DOHH2 (cell line): ENCODE measurements at regions not wholly inside any gene's neighbourhood (a gene's known extent, or its start where the extent isn't known, plus 50 kb on each side); places are given as distances from the start of the nearest gene placed in this dataset.

Experiments
- CTCF ChIP-seq: fragments of 200-600 bp; sonication (generic); IDR thresholded peaks from one replicate; pipeline ENCODE4 v1.5.1; 2014; ENCODE audit warnings: antibody characterized with exemption, mild to moderate bottlenecking, low read depth, low read length; ENCODE audit not compliant: poor library complexity, severe bottlenecking
- EZH2phosphoT487 ChIP-seq: fragments of 200-600 bp; sonication (generic); IDR thresholded peaks from 2 replicates; pipeline ENCODE4 v1.6.1; 2017; ENCODE audit warnings: borderline replicate concordance, mild to moderate bottlenecking, antibody characterized with exemption, low read length, moderate library complexity, mixed read lengths

GRCh38 chrX:124230655-124231450, 101.6 kb upstream of the TEX13D start:
- TF ChIP-seq CTCF (no peak), EZH2phosphoT487 (no peak)
